ENCODE measurements at regions not wholly inside any gene's neighbourhood (a gene's known extent, or its start where the extent isn't known, plus 50 kb on each side); places are given as distances from the start of the nearest gene placed in this dataset.

DNA sequence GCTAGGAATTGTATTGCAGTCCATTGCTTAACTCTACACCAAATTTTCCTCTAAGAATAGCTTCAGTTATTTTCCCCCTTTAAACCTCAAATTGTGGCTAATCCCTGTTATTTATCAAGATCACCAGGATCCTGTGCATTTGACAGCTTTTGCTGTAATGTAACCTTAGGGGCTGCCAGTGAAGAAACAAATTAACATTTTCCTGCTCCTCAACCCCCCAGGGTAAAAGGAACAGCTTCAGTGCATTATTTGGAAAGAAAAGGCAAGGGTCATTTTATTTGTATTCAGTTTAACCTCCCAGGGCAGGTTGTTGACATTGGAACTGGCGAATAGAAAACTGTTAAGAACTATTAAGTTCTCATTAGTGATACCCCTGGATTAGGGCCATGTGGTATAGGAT lies 57.0 kb downstream of the PCDH20 start:
- FAIRE-seq: no peak
- DNase-seq (ENCODE audit: insufficient read length, low spot score): no peak
- TF ChIP-seq, protein P1, sequence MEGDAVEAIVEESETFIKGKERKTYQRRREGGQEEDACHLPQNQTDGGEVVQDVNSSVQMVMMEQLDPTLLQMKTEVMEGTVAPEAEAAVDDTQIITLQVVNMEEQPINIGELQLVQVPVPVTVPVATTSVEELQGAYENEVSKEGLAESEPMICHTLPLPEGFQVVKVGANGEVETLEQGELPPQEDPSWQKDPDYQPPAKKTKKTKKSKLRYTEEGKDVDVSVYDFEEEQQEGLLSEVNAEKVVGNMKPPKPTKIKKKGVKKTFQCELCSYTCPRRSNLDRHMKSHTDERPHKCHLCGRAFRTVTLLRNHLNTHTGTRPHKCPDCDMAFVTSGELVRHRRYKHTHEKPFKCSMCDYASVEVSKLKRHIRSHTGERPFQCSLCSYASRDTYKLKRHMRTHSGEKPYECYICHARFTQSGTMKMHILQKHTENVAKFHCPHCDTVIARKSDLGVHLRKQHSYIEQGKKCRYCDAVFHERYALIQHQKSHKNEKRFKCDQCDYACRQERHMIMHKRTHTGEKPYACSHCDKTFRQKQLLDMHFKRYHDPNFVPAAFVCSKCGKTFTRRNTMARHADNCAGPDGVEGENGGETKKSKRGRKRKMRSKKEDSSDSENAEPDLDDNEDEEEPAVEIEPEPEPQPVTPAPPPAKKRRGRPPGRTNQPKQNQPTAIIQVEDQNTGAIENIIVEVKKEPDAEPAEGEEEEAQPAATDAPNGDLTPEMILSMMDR (IDR thresholded peaks at IDR 0.05; ENCODE audit: insufficient read depth, missing control alignments): no peak

DNA sequence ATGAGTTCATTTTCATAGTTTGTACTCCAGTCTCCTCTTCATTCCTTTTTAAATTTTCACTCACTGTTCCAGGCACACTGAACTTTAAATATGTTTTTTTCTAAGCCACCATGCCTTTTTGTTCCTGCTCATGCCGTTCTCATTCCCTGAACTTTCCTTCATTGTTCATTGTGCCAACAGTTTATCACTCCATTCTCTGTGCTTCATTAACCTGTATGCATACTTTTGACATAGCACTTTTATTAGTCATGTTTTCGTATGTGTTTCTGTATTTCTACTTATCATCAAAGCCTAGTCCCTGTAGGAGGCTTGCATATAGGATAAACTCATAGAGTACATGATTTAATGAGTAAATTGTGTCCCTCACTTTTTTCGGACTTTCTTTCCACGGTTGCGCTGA lies 65.3 kb downstream of the PCDH20 start:
- TF ChIP-seq, protein P1 (IDR thresholded peaks at IDR 0.05; ENCODE audit: insufficient read depth, missing control alignments): no peak
- FAIRE-seq: no peak
- no peak for DNase-seq (ENCODE audit: insufficient read length, low spot score)

DNA sequence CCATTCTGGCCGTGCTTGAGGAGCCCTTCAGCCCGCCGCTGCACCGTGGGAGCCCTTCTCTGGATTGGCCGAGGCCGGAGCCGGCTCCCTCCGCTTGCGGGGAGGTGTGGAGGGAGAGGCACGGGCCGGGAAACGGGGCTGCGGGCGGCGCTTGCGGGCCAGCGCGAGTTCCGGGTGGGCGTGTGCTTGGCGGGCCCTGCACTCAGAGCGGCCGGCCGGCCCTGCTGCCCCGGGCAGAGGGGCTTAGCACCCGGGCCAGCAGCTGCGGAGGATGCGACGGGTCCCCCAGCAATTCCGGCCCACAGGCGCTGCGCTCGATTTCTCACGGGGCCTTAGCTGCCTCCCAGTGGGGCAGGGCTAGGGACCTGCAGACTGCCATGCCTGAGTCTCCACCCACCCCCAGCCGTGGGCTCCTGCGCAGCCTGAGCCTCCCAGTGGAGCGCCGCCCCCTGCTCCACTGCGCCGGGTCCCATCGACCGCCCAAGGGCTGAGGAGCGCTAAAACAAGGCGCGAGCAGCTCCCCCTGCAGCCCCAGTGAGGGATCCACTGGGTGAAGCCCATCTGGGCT lies 76.5 kb downstream of the PCDH20 start:
- FAIRE-seq (no peak), DNase-seq (ENCODE audit: insufficient read length, low spot score) (no peak)
- TF ChIP-seq, protein P1 (IDR thresholded peaks at IDR 0.05; ENCODE audit: insufficient read depth, missing control alignments): no peak

DNA sequence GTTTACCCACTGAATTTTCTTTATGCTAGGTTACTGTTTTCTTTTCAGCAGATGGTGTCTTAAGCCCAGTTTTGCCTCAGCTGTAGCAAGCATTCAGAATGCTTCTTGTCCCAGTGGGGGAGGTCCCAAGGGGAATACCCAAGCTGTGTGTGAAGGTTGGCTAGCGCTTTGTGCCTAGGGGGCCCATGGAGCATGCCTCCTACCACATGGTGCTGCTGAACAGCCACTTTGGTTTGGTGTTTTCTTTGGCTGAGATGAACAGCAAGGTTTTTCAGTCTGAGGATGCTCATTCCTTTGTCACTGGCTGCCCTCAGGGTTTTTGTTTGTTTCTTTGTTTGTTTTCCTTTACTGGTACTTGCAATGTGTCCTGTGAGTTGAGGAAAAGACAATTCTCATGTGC lies 99.0 kb downstream of the PCDH20 start:
- FAIRE-seq (no peak), DNase-seq (ENCODE audit: insufficient read length, low spot score) (no peak)
- TF ChIP-seq, protein P1 (IDR thresholded peaks at IDR 0.05; ENCODE audit: insufficient read depth, missing control alignments): no peak

DNA sequence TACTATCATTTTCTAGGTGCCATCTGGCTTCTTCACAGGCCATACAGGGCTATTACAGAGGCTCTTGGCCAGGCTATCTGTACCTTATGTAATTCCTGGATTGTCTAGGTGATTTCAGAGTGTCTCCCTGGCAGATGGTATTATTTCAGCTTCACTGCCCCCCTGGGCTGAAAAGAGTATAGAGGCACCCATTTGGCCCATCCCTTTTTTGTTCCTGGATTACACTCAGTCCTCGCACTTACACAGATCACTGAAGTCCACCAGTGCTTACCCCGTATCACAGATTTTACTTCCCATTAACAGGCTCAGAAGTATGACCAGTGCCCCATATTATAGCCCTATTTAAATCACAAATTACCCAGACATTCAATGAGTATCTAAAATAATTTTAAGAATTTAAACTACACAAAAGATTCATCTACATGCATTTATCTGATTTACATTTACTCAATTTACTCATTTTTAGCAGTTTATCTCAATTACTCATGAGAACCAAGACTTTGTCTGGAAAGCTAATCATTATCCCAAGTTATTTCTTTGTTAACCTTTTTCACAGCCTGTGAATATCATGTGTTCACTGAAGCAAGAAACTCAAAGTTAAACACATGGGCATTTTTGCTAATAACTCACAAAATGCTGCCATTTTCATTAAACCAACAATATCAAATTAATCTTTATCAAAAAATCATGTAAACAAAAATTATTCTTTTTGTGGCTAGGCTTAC lies 121.0 kb downstream of the PCDH20 start:
- TF ChIP-seq, protein P1 (IDR thresholded peaks at IDR 0.05; ENCODE audit: insufficient read depth, missing control alignments): no peak
- DNase-seq (ENCODE audit: insufficient read length, low spot score) (no peak), FAIRE-seq (no peak)

DNA sequence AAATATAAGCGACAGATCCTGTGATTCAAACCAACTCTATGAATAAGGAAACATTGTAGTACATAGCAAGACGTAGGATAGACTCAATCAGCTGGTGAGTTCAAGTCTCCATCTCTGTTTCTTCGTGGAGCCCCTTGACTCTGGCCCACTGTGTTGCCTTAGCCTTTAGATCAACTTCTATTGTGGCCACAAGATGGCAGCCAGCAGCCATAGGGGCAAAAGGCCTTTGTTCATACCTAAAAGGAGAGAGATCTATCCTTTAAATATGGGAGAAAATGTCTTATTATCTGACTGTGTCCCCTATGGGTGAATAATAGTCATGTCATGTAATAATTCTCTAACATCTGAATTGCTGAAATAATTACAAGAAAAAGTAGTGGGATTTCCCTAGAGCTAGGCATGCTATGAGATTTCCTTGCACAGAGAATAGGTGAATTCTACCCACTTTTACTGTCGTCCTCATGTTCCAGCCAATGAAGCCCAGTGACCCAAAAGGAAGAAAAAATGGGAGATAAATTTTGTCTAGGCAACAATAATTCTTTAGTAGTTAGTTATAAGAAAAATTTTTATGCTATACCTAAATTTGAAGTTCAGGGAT lies 129.4 kb downstream of the PCDH20 start:
- DNase-seq (ENCODE audit: insufficient read length, low spot score): no peak
- no peak for FAIRE-seq
- TF ChIP-seq, protein P1 (IDR thresholded peaks at IDR 0.05; ENCODE audit: insufficient read depth, missing control alignments): peak; percentile 40

Measured in D721Med (cell line).